GM19035 (cell line): ENCODE measurements at regions not wholly inside any gene's neighbourhood (a gene's known extent, or its start where the extent isn't known, plus 50 kb on each side); places are given as distances from the start of the nearest gene placed in this dataset.
"Not testable (repeated sequence)": the region's sequence is repeated elsewhere in the genome, so short reads cannot be mapped to it uniquely, and the experiment has no call there.

Experiments
- ATAC-seq: cut with Tn5 transposase; IDR thresholded peaks from one replicate; pipeline ENCODE4 v1.9.1; 2021; ENCODE audit not compliant: unreplicated experiment

GRCh38 chrX:139052461-139052860 is 340.9 kb upstream of the FGF13 start:
- no peak for ATAC-seq

GRCh38 chrX:139049465-139049864 is 337.9 kb upstream of the FGF13 start:
- no peak for ATAC-seq

- ATAC-seq, result no peak
Measured at GRCh38 chrX:139044680-139045079, 333.2 kb upstream of the FGF13 start.

- no peak for ATAC-seq
Measured at GRCh38 chrX:139039041-139039440, 327.5 kb upstream of the FGF13 start.

GRCh38 chrX:139026811-139027210 is 315.3 kb upstream of the FGF13 start:
- no peak for ATAC-seq

GRCh38 chrX:139026406-139026805 is 314.9 kb upstream of the FGF13 start:
- no peak for ATAC-seq

GRCh38 chrX:139025816-139026215 is 314.3 kb upstream of the FGF13 start:
- no peak for ATAC-seq

GRCh38 chrX:139023531-139023930 is 312.0 kb upstream of the FGF13 start:
- no peak for ATAC-seq

- ATAC-seq, result no peak
Measured at GRCh38 chrX:139020801-139021200, 309.3 kb upstream of the FGF13 start.

GRCh38 chrX:139018436-139018835 is 306.9 kb upstream of the FGF13 start:
- no peak for ATAC-seq

GRCh38 chrX:139015627-139016026 is 304.1 kb upstream of the FGF13 start:
- ATAC-seq, result no peak

GRCh38 chrX:139008185-139008584 is 296.7 kb upstream of the FGF13 start:
- no peak for ATAC-seq

GRCh38 chrX:139003856-139004527 is 292.5 kb upstream of the FGF13 start:
- not testable (repeated sequence) for ATAC-seq

- no peak for ATAC-seq
Measured at GRCh38 chrX:139002319-139002718, 290.8 kb upstream of the FGF13 start.

GRCh38 chrX:138996268-138996667 is 284.8 kb upstream of the FGF13 start:
- ATAC-seq, result no peak

GRCh38 chrX:138995458-138995857 is 283.9 kb upstream of the FGF13 start:
- ATAC-seq, result no peak

GRCh38 chrX:138990425-138990824 is 278.9 kb upstream of the FGF13 start:
- not testable (repeated sequence) for ATAC-seq

- ATAC-seq, result no peak
Measured at GRCh38 chrX:138986866-138987265, 275.3 kb upstream of the FGF13 start.

- ATAC-seq, result no peak
Measured at GRCh38 chrX:138986235-138986634, 274.7 kb upstream of the FGF13 start.

- ATAC-seq, result no peak
Measured at GRCh38 chrX:138982365-138982764, 270.8 kb upstream of the FGF13 start.

- no peak for ATAC-seq
Measured at GRCh38 chrX:138964501-138964900, 253.0 kb upstream of the FGF13 start.

GRCh38 chrX:138962419-138962818 is 250.9 kb upstream of the FGF13 start:
- not testable (repeated sequence) for ATAC-seq

- ATAC-seq, result no peak
Measured at GRCh38 chrX:138954976-138955375, 243.5 kb upstream of the FGF13 start.
